ENCODE measurements at regions not wholly inside any gene's neighbourhood (a gene's known extent, or its start where the extent isn't known, plus 50 kb on each side); places are given as distances from the start of the nearest gene placed in this dataset.
"Not testable (repeated sequence)": the region's sequence is repeated elsewhere in the genome, so short reads cannot be mapped to it uniquely, and the experiment has no call there.

- not testable (repeated sequence) for H2BK5ac ChIP-seq (ENCODE audit: low read depth, low read length, poor library complexity, severe bottlenecking); H2AFZ ChIP-seq (ENCODE audit: low read depth, low read length); H3K27ac ChIP-seq (ENCODE audit: low read length, poor library complexity, severe bottlenecking); H2AK5ac ChIP-seq (ENCODE audit: low read length, severe bottlenecking); H3K4me3 ChIP-seq (ENCODE audit: insufficient read depth in 1 of 2, low read depth in 1 of 2, low read length in 2 of 2); H3K9ac ChIP-seq (ENCODE audit: low read length); H2BK12ac ChIP-seq (ENCODE audit: low read length in 2 of 2); DNase-seq; H4K91ac ChIP-seq (ENCODE audit: low read length); H3K4ac ChIP-seq (ENCODE audit: low read depth in 1 of 2, low read length in 2 of 2); H4K8ac ChIP-seq (ENCODE audit: low read length); H2BK120ac ChIP-seq (ENCODE audit: low read depth, low read length); H3K4me1 ChIP-seq (ENCODE audit: control insufficient read depth, insufficient read depth, low read depth, low read length); H3K18ac ChIP-seq (ENCODE audit: low read depth in 1 of 2, low read length in 2 of 2); H3K4me2 ChIP-seq (ENCODE audit: low read length, poor library complexity, severe bottlenecking); H2BK15ac ChIP-seq (ENCODE audit: low read depth, poor library complexity, severe bottlenecking); H3K79me1 ChIP-seq (replicated peaks; ENCODE audit: low read length, poor library complexity, severe bottlenecking); H3K14ac ChIP-seq (ENCODE audit: low read length in 2 of 2); H3K23ac ChIP-seq (ENCODE audit: low read length in 2 of 2); H3K36me3 ChIP-seq (ENCODE audit: control insufficient read depth in 1 of 2, insufficient read depth in 2 of 2, low read depth in 1 of 2, low read length in 2 of 2); H3K9me3 ChIP-seq (ENCODE audit: control insufficient read depth, low read length)
- peaks cover 0 to 19% of the 10 kb centered on the region in 2 experiments for H3K27me3 ChIP-seq (ENCODE audit: control insufficient read depth in 1 of 2, insufficient read depth in 1 of 2, low read length in 2 of 2)
- no CpG with 5 or more reads among the region's 2 CpGs for WGBS
These were observed 106.0 kb upstream of the ESX1 start for GRCh38 chrX:104360774-104361173.

DNA sequence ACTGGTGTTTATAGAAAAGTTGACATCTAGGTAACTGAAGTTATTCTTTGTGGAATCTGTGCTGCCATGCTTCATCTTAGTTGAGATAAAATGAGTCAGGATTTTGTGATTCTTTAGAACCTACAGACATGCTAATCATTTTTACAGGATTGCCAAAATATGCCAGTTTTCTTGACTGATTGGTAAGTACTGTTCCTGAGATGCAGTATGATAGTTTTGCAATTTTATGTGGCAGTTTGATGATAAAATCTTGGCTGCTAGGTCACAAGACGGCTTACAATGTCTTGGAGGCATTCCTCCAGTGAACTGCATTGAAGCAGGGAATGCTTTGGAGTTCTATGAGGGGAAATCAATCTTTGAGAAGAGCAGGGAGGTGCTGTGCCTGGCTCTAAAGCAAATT lies 104.4 kb upstream of the ESX1 start:
- Histone ChIP-seq H3K36me3 (ENCODE audit: control insufficient read depth in 1 of 2, insufficient read depth in 2 of 2, low read depth in 1 of 2, low read length in 2 of 2) (no peaks in the 10 kb centered on the region), H4K91ac (ENCODE audit: low read length) (no peak overlapping the region)

GRCh38 chrX:104351173-104351769 lies 96.5 kb upstream of the ESX1 start:
- Histone ChIP-seq H3K4ac (ENCODE audit: low read depth in 1 of 2, low read length in 2 of 2) (no peak overlapping the region), H2BK5ac (ENCODE audit: low read depth, low read length, poor library complexity, severe bottlenecking) (no peak overlapping the region), H2AFZ (ENCODE audit: low read depth, low read length) (no peak overlapping the region), H3K4me1 (ENCODE audit: control insufficient read depth, insufficient read depth, low read depth, low read length) (no peaks in the 10 kb centered on the region), H3K4me3 (ENCODE audit: insufficient read depth in 1 of 2, low read depth in 1 of 2, low read length in 2 of 2) (no peak overlapping the region), H3K18ac (ENCODE audit: low read depth in 1 of 2, low read length in 2 of 2) (no peak overlapping the region), H2BK15ac (ENCODE audit: low read depth, poor library complexity, severe bottlenecking) (no peak overlapping the region), H3K4me2 (ENCODE audit: low read length, poor library complexity, severe bottlenecking) (no peak overlapping the region), H3K9me3 (ENCODE audit: control insufficient read depth, low read length) (no peaks in the 10 kb centered on the region), H3K27ac (ENCODE audit: low read length, poor library complexity, severe bottlenecking) (no peak overlapping the region), H2BK120ac (ENCODE audit: low read depth, low read length) (no peak overlapping the region), H2BK12ac (ENCODE audit: low read length in 2 of 2) (no peak overlapping the region), H3K79me1 (replicated peaks; ENCODE audit: low read length, poor library complexity, severe bottlenecking) (no peaks in the 10 kb centered on the region), H3K9ac (ENCODE audit: low read length) (no peak overlapping the region), H3K27me3 (ENCODE audit: control insufficient read depth in 1 of 2, insufficient read depth in 1 of 2, low read length in 2 of 2) (peaks cover 0 to 19% of the 10 kb centered on the region in 2 experiments), H3K36me3 (ENCODE audit: control insufficient read depth in 1 of 2, insufficient read depth in 2 of 2, low read depth in 1 of 2, low read length in 2 of 2) (no peaks in the 10 kb centered on the region), H3K14ac (ENCODE audit: low read length in 2 of 2) (no peak overlapping the region), H2AK5ac (ENCODE audit: low read length, severe bottlenecking) (no peak overlapping the region), H4K8ac (ENCODE audit: low read length) (no peak overlapping the region), H3K23ac (ENCODE audit: low read length in 2 of 2) (no peak overlapping the region), H4K91ac (ENCODE audit: low read length) (no peak overlapping the region)
- 0% methylated on average over 1 of the region's 3 CpGs for WGBS
- DNase-seq: peak; percentile 86

More for the DNA sequence above, 104.4 kb upstream of the ESX1 start:
- H3K9ac ChIP-seq (ENCODE audit: low read length): no peak overlapping the region
- H3K27me3 ChIP-seq (ENCODE audit: control insufficient read depth in 1 of 2, insufficient read depth in 1 of 2, low read length in 2 of 2): peaks cover 0 to 19% of the 10 kb centered on the region in 2 experiments
- no peak overlapping the region for H2BK12ac ChIP-seq (ENCODE audit: low read length in 2 of 2)
- H3K4ac ChIP-seq (ENCODE audit: low read depth in 1 of 2, low read length in 2 of 2): no peak overlapping the region
- no peaks in the 10 kb centered on the region for H3K4me1 ChIP-seq (ENCODE audit: control insufficient read depth, insufficient read depth, low read depth, low read length)
- H3K18ac ChIP-seq (ENCODE audit: low read depth in 1 of 2, low read length in 2 of 2): no peak overlapping the region
- no peak overlapping the region for H2BK5ac ChIP-seq (ENCODE audit: low read depth, low read length, poor library complexity, severe bottlenecking)
- no peak for DNase-seq
- no peak overlapping the region for H2AFZ ChIP-seq (ENCODE audit: low read depth, low read length)
- H2BK15ac ChIP-seq (ENCODE audit: low read depth, poor library complexity, severe bottlenecking): no peak overlapping the region
- H3K27ac ChIP-seq (ENCODE audit: low read length, poor library complexity, severe bottlenecking): no peak overlapping the region
- H3K9me3 ChIP-seq (ENCODE audit: control insufficient read depth, low read length): no peaks in the 10 kb centered on the region
- no peak overlapping the region for H3K14ac ChIP-seq (ENCODE audit: low read length in 2 of 2)
- no peak overlapping the region for H2AK5ac ChIP-seq (ENCODE audit: low read length, severe bottlenecking)
- no peak overlapping the region for H3K4me2 ChIP-seq (ENCODE audit: low read length, poor library complexity, severe bottlenecking)
- no peak overlapping the region for H3K4me3 ChIP-seq (ENCODE audit: insufficient read depth in 1 of 2, low read depth in 1 of 2, low read length in 2 of 2)
- no peaks in the 10 kb centered on the region for H3K79me1 ChIP-seq (replicated peaks; ENCODE audit: low read length, poor library complexity, severe bottlenecking)
- WGBS: 77% methylated on average over 1 of the region's 1 CpG
- no peak overlapping the region for H3K23ac ChIP-seq (ENCODE audit: low read length in 2 of 2)
- no peak overlapping the region for H2BK120ac ChIP-seq (ENCODE audit: low read depth, low read length)
- H4K8ac ChIP-seq (ENCODE audit: low read length): no peak overlapping the region

- no peak overlapping the region for H3K4me2 ChIP-seq (ENCODE audit: low read length, poor library complexity, severe bottlenecking)
- H3K79me1 ChIP-seq (replicated peaks; ENCODE audit: low read length, poor library complexity, severe bottlenecking): no peaks in the 10 kb centered on the region
- no peak overlapping the region for H3K4me3 ChIP-seq (ENCODE audit: insufficient read depth in 1 of 2, low read depth in 1 of 2, low read length in 2 of 2)
- no peak overlapping the region for H2AK5ac ChIP-seq (ENCODE audit: low read length, severe bottlenecking)
- no peak overlapping the region for H3K18ac ChIP-seq (ENCODE audit: low read depth in 1 of 2, low read length in 2 of 2)
- H2BK12ac ChIP-seq (ENCODE audit: low read length in 2 of 2): no peak overlapping the region
- peaks cover 0 to 25% of the 10 kb centered on the region in 2 experiments for H3K27me3 ChIP-seq (ENCODE audit: control insufficient read depth in 1 of 2, insufficient read depth in 1 of 2, low read length in 2 of 2)
- no peaks in the 10 kb centered on the region for H3K36me3 ChIP-seq (ENCODE audit: control insufficient read depth in 1 of 2, insufficient read depth in 2 of 2, low read depth in 1 of 2, low read length in 2 of 2)
- no peak overlapping the region for H2AFZ ChIP-seq (ENCODE audit: low read depth, low read length)
- no peaks in the 10 kb centered on the region for H3K4me1 ChIP-seq (ENCODE audit: control insufficient read depth, insufficient read depth, low read depth, low read length)
- H3K4ac ChIP-seq (ENCODE audit: low read depth in 1 of 2, low read length in 2 of 2): no peak overlapping the region
- H3K14ac ChIP-seq (ENCODE audit: low read length in 2 of 2): no peak overlapping the region
- peak; percentile 88 for DNase-seq
- no peak overlapping the region for H4K8ac ChIP-seq (ENCODE audit: low read length)
- no peaks in the 10 kb centered on the region for H3K9me3 ChIP-seq (ENCODE audit: control insufficient read depth, low read length)
- no peak overlapping the region for H3K23ac ChIP-seq (ENCODE audit: low read length in 2 of 2)
- no peak overlapping the region for H4K91ac ChIP-seq (ENCODE audit: low read length)
- no peak overlapping the region for H3K27ac ChIP-seq (ENCODE audit: low read length, poor library complexity, severe bottlenecking)
- H3K9ac ChIP-seq (ENCODE audit: low read length): no peak overlapping the region
- H2BK120ac ChIP-seq (ENCODE audit: low read depth, low read length): no peak overlapping the region
- 6% methylated on average over 4 of the region's 4 CpGs for whole genome bisulfite sequencing
- no peak overlapping the region for H2BK15ac ChIP-seq (ENCODE audit: low read depth, poor library complexity, severe bottlenecking)
- H2BK5ac ChIP-seq (ENCODE audit: low read depth, low read length, poor library complexity, severe bottlenecking): no peak overlapping the region
These were observed 93.1 kb upstream of the ESX1 start for GRCh38 chrX:104347860-104348259.

Measured in mesenchymal stem cell (in vitro differentiated cells and primary cell).